K562 (cell line): ENCODE measurements at regions not wholly inside any gene's neighbourhood (a gene's known extent, or its start where the extent isn't known, plus 50 kb on each side); places are given as distances from the start of the nearest gene placed in this dataset.
"Not testable (repeated sequence)": the region's sequence is repeated elsewhere in the genome, so short reads cannot be mapped to it uniquely, and the experiment has no call there.

Experiments used
- ATAC-seq: fragments of 200-7000 bp; cut with Tn5 transposase; 3 replicates; pipeline ENCODE4 v1.9.1; 2020; ENCODE audit warnings: moderate library complexity
- BruUV-seq: library from RNA; stranded (reverse); fragments of 400-500 nt; replicated peaks from 2 replicates; lab custom pipeline; 2021; lab: Mats Ljungman, UMichigan
- CTCF ChIA-PET: fragments of 300-600 bp; formaldehyde crosslinking; extraction: SDS; loops from one replicate; lab custom pipeline; 2021; ENCODE audit warnings: low intra/inter-chr PET ratio; lab: Yijun Ruan, JAX
- POLR2A ChIA-PET: fragments of 300-600, 350-650 bp; sonication (Branson Sonifier 250); formaldehyde crosslinking; extraction: SDS; loops from one replicate; lab custom pipeline; 2021; ENCODE audit warnings: antibody characterized with exemption, inconsistent platforms; lab: Yijun Ruan, JAX
- DNase-seq, 4 experiments: peaks; one replicate each; pipeline versions ENCODE4 v3.0.0 to v3.0.0-alpha.2; 2011 to 2018; ENCODE audit warnings: low spot score in 3 of 4, mixed read lengths in 3 of 4; ENCODE audit errors: extremely low read depth in 1 of 4
- FAIRE-seq: peaks from 2 replicates; lab custom pipeline; 2011; peaks lifted over from hg19 to GRCh38; lab: Jason Lieb, UNC
- H2AFZ ChIP-seq: 2 replicates; pipeline ENCODE4 v1.6.0; 2011; ENCODE audit warnings: low read depth, low read length, control low read depth, inconsistent platforms
- H3K27ac ChIP-seq: fragments of 200-600 bp; 3 replicates; pipeline ENCODE4 v1.8.0; 2011; ENCODE audit warnings: low read depth, mild to moderate bottlenecking, control low read depth, inconsistent platforms, low read length, moderate library complexity, mixed read lengths; ENCODE audit errors: extremely low read depth
- H3K27me3 ChIP-seq, 2 experiments: fragments of 300-600 bp in 1 of 2; 2 replicates in 1 of 2; 3 replicates in 1 of 2; pipeline versions ENCODE4 v1.6.0 to v1.8.0; 2011; ENCODE audit warnings: inconsistent platforms in 2 of 2, low read length in 2 of 2, mild to moderate bottlenecking in 1 of 2, mixed read lengths in 1 of 2, moderate library complexity in 1 of 2; ENCODE audit not compliant: control insufficient read depth in 2 of 2, insufficient read depth in 2 of 2
- H3K36me3 ChIP-seq: fragments of 300-600 bp; 3 replicates; pipeline ENCODE4 v1.8.0; 2011; ENCODE audit warnings: mild to moderate bottlenecking, low read length, inconsistent platforms; ENCODE audit not compliant: control insufficient read depth, insufficient read depth
- H3K4me1 ChIP-seq, 2 experiments: fragments of 200-600 bp in 1 of 2; replicated peaks in 1 of 2; 2 replicates in 1 of 2; 3 replicates in 1 of 2; pipeline versions ENCODE4 v1.5.1 to v1.8.0; 2011; ENCODE audit warnings: inconsistent platforms in 2 of 2, low read length in 2 of 2, mild to moderate bottlenecking in 1 of 2, mixed read lengths in 1 of 2, moderate library complexity in 1 of 2; ENCODE audit not compliant: control insufficient read depth in 2 of 2, insufficient read depth in 2 of 2
- H3K4me2 ChIP-seq: 2 replicates; pipeline ENCODE4 v1.6.1; 2011; ENCODE audit warnings: low read length, control low read depth, inconsistent platforms, mixed read lengths; ENCODE audit not compliant: insufficient read depth
- H3K4me3 ChIP-seq: fragments of 200-600 bp; sonication (generic), shearing (Covaris generic); 2 replicates; pipeline ENCODE4 v1.5.1; 2016; ENCODE audit warnings: control low read depth, inconsistent platforms
- H3K79me2 ChIP-seq: fragments of 200-600 bp; 3 replicates; pipeline ENCODE4 v1.8.0; 2011; ENCODE audit warnings: low read length, inconsistent platforms; ENCODE audit not compliant: control insufficient read depth, insufficient read depth
- H3K9ac ChIP-seq, 2 experiments: 2 replicates each; pipeline versions ENCODE4 v1.6.0 to v1.6.1; 2011; ENCODE audit warnings: low read depth in 2 of 2, low read length in 2 of 2, control low read depth in 1 of 2, inconsistent platforms in 1 of 2, mild to moderate bottlenecking in 1 of 2, mixed read lengths in 1 of 2; ENCODE audit not compliant: insufficient read depth in 1 of 2
- H3K9me1 ChIP-seq: one replicate; pipeline ENCODE4 v1.6.0; 2011; ENCODE audit warnings: inconsistent platforms, mild to moderate bottlenecking, low read length, moderate library complexity; ENCODE audit not compliant: control insufficient read depth, insufficient read depth
- H3K9me3 ChIP-seq: replicated peaks from 2 replicates; pipeline ENCODE4 v1.5.1; 2011; ENCODE audit warnings: low read depth, low read length, inconsistent platforms; ENCODE audit not compliant: control insufficient read depth, insufficient read depth
- H4K20me1 ChIP-seq: replicated peaks from 2 replicates; pipeline ENCODE4 v1.6.1; 2011; ENCODE audit warnings: low read length, inconsistent platforms, mixed read lengths; ENCODE audit not compliant: control insufficient read depth, insufficient read depth
- BACH1 ChIP-seq: fragments of 200-800 bp; sonication (Bioruptor generic); IDR thresholded peaks from 2 replicates; pipeline ENCODE4 v1.6.1; 2016; ENCODE audit warnings: missing genetic modification characterization, missing compliant biosample characterization
- CTBP1 ChIP-seq: fragments of 450-650 bp; IDR thresholded peaks from 2 replicates; pipeline ENCODE4 v1.6.1; 2016; ENCODE audit warnings: borderline replicate concordance
- MCM3 ChIP-seq: fragments of 450-650 bp; IDR thresholded peaks from 2 replicates; pipeline ENCODE4 v1.6.1; 2016
- TAF15 ChIP-seq: fragments of 200-400 bp; formaldehyde crosslinking; IDR thresholded peaks from 2 replicates; pipeline ENCODE4 v1.6.1; 2017; ENCODE audit warnings: mild to moderate bottlenecking, low read depth, low read length, moderate library complexity
- XRCC4 ChIP-seq: IDR thresholded peaks from one replicate; pipeline ENCODE4 v1.6.1; 2011; ENCODE audit not compliant: insufficient read depth, insufficient read length; ENCODE audit errors: extremely low read depth
- WGBS: fragments of 100-300 bp; shearing (Covaris generic); methylation state at CpG from one replicate; pipeline ENCODE4 v1.1.6; 2016; ENCODE audit warnings: low coverage, mixed read lengths; ENCODE audit not compliant: insufficient coverage; ENCODE audit errors: missing lambda C conversion rate; 5-methylcytosine and 5-hydroxymethylcytosine counted together
- in situ Hi-C: fragments of 300-500 bp; cut with MboI; formaldehyde crosslinking; loops from 4 replicates; pipeline ENCODE4 v1.15.0; 2018; ENCODE audit warnings: inconsistent platforms, mixed read lengths
- intact Hi-C: fragments of 100-400 bp; cut with micrococcal nuclease; formaldehyde crosslinking; loops from 2 replicates; pipeline ENCODE4 v1.14.2; 2022
- TF ChIP-seq, protein P1 (sequence below): fragments of 450-650 bp; IDR thresholded peaks from 2 replicates; pipeline ENCODE4 v1.7.0; 2016; ENCODE audit warnings: borderline replicate concordance
- TF ChIP-seq, protein P2 (sequence below): fragments of 200-800 bp; sonication (Bioruptor generic); IDR thresholded peaks from 2 replicates; pipeline ENCODE4 v1.6.1; 2017; ENCODE audit warnings: missing genetic modification characterization, missing compliant biosample characterization

DNA sequence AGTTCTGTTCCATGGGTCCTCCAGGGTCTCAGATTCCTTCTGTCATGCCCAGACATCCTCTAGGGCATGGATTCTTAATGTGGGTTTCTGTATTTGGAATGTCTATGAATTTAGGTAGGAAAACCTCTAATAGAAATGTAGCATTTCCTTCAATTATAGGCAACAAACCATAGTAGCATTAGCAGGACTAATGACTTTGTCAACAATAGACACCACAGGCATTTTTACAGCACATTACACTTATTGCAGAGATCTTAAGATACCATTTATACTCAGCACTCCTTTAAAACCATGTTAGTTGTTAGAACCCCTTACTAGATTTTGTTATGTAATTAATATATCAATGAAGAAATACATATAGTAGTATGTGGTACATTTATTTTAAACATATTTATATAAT, 77.8 kb upstream of the TBC1D5 start:
- ChIA-PET POLR2A (no interaction called here), CTCF (no interaction called here)
- H3K4me1 ChIP-seq = no peaks in the 10 kb centered on the region
- H3K9me3 ChIP-seq = peaks cover 3% of the 10 kb centered on the region
- H3K4me2 ChIP-seq = no peak overlapping the region
- no peaks in the 10 kb centered on the region for H3K36me3 ChIP-seq
- intact Hi-C loops = no loop called here
- in situ Hi-C loops = no loop called here
- no peaks in the 10 kb centered on the region for H3K9me1 ChIP-seq
- H2AFZ ChIP-seq = no peak overlapping the region
- no peak overlapping the region for H3K4me3 ChIP-seq
- no peak for ATAC-seq
- H3K27me3 ChIP-seq = peaks cover 0 to 3% of the 10 kb centered on the region in 2 experiments; a peak in 1 of 5 replicates
- no peaks in the 10 kb centered on the region for H3K79me2 ChIP-seq
- no peak overlapping the region for H3K27ac ChIP-seq
- FAIRE-seq = no peak
- BruUV-seq = no TSS peak
- H4K20me1 ChIP-seq = no peaks in the 10 kb centered on the region
- no peak overlapping the region for H3K9ac ChIP-seq
- TF ChIP-seq CTBP1 = no peak
- no peak for TF ChIP-seq BACH1
- TF ChIP-seq MCM3 = no peak
- TF ChIP-seq, protein P1, sequence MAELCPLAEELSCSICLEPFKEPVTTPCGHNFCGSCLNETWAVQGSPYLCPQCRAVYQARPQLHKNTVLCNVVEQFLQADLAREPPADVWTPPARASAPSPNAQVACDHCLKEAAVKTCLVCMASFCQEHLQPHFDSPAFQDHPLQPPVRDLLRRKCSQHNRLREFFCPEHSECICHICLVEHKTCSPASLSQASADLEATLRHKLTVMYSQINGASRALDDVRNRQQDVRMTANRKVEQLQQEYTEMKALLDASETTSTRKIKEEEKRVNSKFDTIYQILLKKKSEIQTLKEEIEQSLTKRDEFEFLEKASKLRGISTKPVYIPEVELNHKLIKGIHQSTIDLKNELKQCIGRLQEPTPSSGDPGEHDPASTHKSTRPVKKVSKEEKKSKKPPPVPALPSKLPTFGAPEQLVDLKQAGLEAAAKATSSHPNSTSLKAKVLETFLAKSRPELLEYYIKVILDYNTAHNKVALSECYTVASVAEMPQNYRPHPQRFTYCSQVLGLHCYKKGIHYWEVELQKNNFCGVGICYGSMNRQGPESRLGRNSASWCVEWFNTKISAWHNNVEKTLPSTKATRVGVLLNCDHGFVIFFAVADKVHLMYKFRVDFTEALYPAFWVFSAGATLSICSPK = no peak
- no peak for TF ChIP-seq TAF15
- TF ChIP-seq, protein P2, sequence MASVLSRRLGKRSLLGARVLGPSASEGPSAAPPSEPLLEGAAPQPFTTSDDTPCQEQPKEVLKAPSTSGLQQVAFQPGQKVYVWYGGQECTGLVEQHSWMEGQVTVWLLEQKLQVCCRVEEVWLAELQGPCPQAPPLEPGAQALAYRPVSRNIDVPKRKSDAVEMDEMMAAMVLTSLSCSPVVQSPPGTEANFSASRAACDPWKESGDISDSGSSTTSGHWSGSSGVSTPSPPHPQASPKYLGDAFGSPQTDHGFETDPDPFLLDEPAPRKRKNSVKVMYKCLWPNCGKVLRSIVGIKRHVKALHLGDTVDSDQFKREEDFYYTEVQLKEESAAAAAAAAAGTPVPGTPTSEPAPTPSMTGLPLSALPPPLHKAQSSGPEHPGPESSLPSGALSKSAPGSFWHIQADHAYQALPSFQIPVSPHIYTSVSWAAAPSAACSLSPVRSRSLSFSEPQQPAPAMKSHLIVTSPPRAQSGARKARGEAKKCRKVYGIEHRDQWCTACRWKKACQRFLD (CRISPR knock-in tag) = no peak
- TF ChIP-seq XRCC4 = no peak
- TF ChIP-seq, all 486 proteins: peak for 0
- DNase-seq = no peak

DNA sequence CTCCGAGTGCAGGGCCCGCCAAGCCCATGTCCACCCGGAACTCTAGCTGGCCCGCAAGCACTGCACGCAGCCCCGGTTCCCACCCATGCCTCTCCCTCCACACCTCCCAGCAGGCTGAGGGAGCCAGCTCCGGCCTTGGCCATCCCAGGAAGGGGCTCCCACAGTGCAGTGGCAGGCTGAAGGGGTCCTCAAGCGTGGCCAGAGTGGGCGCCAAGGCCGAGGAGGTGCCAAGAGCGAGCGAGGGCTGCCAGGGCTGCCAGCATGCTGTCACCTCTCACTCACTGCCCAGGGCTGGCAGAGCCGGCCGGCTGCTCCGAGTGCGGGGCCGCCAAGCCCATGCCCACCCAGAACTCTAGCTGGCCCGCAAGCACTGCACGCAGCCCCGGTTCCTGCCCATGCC, 75.5 kb upstream of the TBC1D5 start:
- H3K27ac ChIP-seq, H3K9ac ChIP-seq, H3K4me1 ChIP-seq, H4K20me1 ChIP-seq, in situ Hi-C loops, DNase-seq, H3K36me3 ChIP-seq, ATAC-seq, H2AFZ ChIP-seq, CTCF ChIA-PET, POLR2A ChIA-PET, H3K79me2 ChIP-seq, H3K9me3 ChIP-seq, H3K27me3 ChIP-seq, H3K9me1 ChIP-seq, FAIRE-seq, intact Hi-C loops, BruUV-seq, H3K4me3 ChIP-seq, H3K4me2 ChIP-seq: not testable (repeated sequence)
- WGBS = 60% methylated on average over 16 of the region's 20 CpGs
